Neural progenitor cell (in vitro differentiated cells): ENCODE measurements at regions not wholly inside any gene's neighbourhood (a gene's known extent, or its start where the extent isn't known, plus 50 kb on each side); places are given as distances from the start of the nearest gene placed in this dataset.
A peak's percentile ranks its signal among the peaks of the same experiment; 100 is the strongest.

ENCODE experiments used
- DNase-seq: peaks from one replicate; pipeline ENCODE4 v3.0.0-alpha.2; 2016; ENCODE audit warnings: low spot score
- H2AFZ ChIP-seq: fragments of 200-600 bp; sonication (generic); replicated peaks from 2 replicates; pipeline ENCODE4 v1.6.1; 2016; ENCODE audit warnings: antibody characterized with exemption
- H3F3A ChIP-seq: fragments of 200-600 bp; sonication (generic); 2 replicates; pipeline ENCODE4 v1.6.1; 2016; ENCODE audit warnings: antibody characterized with exemption, low read depth
- H3K27ac ChIP-seq: fragments of 200-600 bp; sonication (generic); 2 replicates; pipeline ENCODE4 v1.5.1; 2016; ENCODE audit warnings: mild to moderate bottlenecking
- H3K27me3 ChIP-seq: fragments of 200-600 bp; sonication (generic); 2 replicates; pipeline ENCODE4 v1.6.1; 2016; ENCODE audit warnings: mild to moderate bottlenecking, moderate library complexity
- H3K36me3 ChIP-seq: fragments of 200-600 bp; sonication (generic); 2 replicates; pipeline ENCODE4 v1.5.1; 2016
- H3K4me1 ChIP-seq: fragments of 200-600 bp; sonication (generic); 2 replicates; pipeline ENCODE4 v1.6.1; 2016; ENCODE audit warnings: mixed run types
- H3K4me2 ChIP-seq: fragments of 200-600 bp; sonication (generic); 2 replicates; pipeline ENCODE4 v1.6.1; 2016
- H3K4me3 ChIP-seq: fragments of 200-600 bp; sonication (generic); 2 replicates; pipeline ENCODE4 v1.5.1; 2016
- H3K79me2 ChIP-seq: fragments of 200-600 bp; sonication (generic); 2 replicates; pipeline ENCODE4 v1.6.1; 2016; ENCODE audit warnings: low read depth
- H3K9ac ChIP-seq: fragments of 200-600 bp; sonication (generic); 2 replicates; pipeline ENCODE4 v1.6.1; 2016
- H3K9me3 ChIP-seq: fragments of 200-600 bp; sonication (generic); 2 replicates; pipeline ENCODE4 v1.5.1; 2016; ENCODE audit warnings: low read depth
- H4K20me1 ChIP-seq: fragments of 200-600 bp; sonication (generic); 2 replicates; pipeline ENCODE4 v1.6.1; 2016; ENCODE audit warnings: low read depth
- H3K27ac Mint-ChIP-seq: 3 replicates; pipeline ENCODE4 v1.8.0; 2021; ENCODE audit warnings: mixed read lengths
- H3K27me3 Mint-ChIP-seq: 2 replicates; pipeline ENCODE4 v1.8.0; 2022; ENCODE audit warnings: low read depth, mild to moderate bottlenecking, inconsistent platforms, moderate library complexity, mixed read lengths; ENCODE audit not compliant: insufficient read depth
- H3K36me3 Mint-ChIP-seq: 3 replicates; pipeline ENCODE4 v1.8.0; 2021; ENCODE audit warnings: mixed read lengths
- H3K4me1 Mint-ChIP-seq: 3 replicates; pipeline ENCODE4 v1.8.0; 2021; ENCODE audit warnings: mixed read lengths
- H3K4me3 Mint-ChIP-seq: 3 replicates; pipeline ENCODE4 v1.8.0; 2021; ENCODE audit warnings: mild to moderate bottlenecking, moderate library complexity, mixed read lengths
- H3K9me3 Mint-ChIP-seq: 3 replicates; pipeline ENCODE4 v1.8.0; 2020; ENCODE audit warnings: mixed read lengths
- CTCF ChIP-seq: fragments of 200-600 bp; sonication (generic); IDR thresholded peaks from 2 replicates; pipeline ENCODE4 v1.5.1; 2017; ENCODE audit warnings: antibody characterized with exemption, mild to moderate bottlenecking
- EZH2 ChIP-seq: fragments of 200-600 bp; sonication (generic); IDR thresholded peaks from 2 replicates; pipeline ENCODE4 v1.6.1; 2017; ENCODE audit warnings: antibody characterized with exemption, mild to moderate bottlenecking, moderate library complexity
- EZH2phosphoT487 ChIP-seq: fragments of 200-600 bp; sonication (generic); IDR thresholded peaks from 2 replicates; pipeline ENCODE4 v1.6.1; 2017; ENCODE audit warnings: antibody characterized with exemption

GRCh38 chr13:44302233-44302632 lies 71.4 kb upstream of the SERP2 start:
- H3K4me1 ChIP-seq = peaks cover 26% of the 10 kb centered on the region
- Mint-ChIP-seq H3K4me3 (no peak overlapping the region), H3K27me3 (no peaks in the 10 kb centered on the region), H3K4me1 (peaks cover 36% of the 10 kb centered on the region), H3K27ac (no peak overlapping the region), H3K9me3 (no peaks in the 10 kb centered on the region), H3K36me3 (no peaks in the 10 kb centered on the region)
- no peak for DNase-seq
- H3K36me3 ChIP-seq = no peaks in the 10 kb centered on the region
- H3K9ac ChIP-seq = no peak overlapping the region
- H4K20me1 ChIP-seq = no peaks in the 10 kb centered on the region
- peaks cover 21% of the 10 kb centered on the region for H3F3A ChIP-seq
- H2AFZ ChIP-seq = no peak overlapping the region
- no peaks in the 10 kb centered on the region for H3K79me2 ChIP-seq
- no peaks in the 10 kb centered on the region for H3K9me3 ChIP-seq
- no peak overlapping the region for H3K27ac ChIP-seq
- no peak overlapping the region for H3K4me2 ChIP-seq
- no peak overlapping the region for H3K4me3 ChIP-seq
- TF ChIP-seq EZH2phosphoT487 = no peak
- no peaks in the 10 kb centered on the region for H3K27me3 ChIP-seq

DNA sequence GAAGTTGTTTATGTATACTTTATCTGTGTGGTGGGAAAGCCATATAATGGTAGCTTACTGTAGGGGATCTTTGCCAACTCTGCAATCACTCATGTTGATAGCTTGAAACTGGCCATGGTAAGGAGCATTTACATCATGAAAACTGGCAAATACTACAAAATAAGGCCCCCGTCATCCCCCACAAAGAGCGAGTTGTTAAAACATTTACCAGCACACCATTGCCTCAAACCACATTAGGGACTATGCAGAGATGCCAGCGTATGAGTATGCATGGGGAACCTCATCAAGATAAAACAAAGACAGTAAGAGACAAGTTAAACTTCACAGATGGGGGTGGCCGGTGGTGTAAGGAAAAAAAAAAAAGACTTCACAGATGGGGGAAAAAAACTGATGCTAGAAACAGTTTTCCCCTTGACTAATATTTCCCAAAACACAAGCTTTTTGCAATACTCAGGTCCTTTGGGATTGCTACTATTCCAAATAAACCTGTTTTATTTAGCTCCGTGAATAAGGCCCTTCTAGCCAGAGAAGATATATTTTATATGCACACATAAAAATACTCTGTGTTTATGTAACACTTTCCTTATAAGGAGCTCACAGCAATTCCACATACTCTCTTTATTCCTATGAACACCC lies 70.6 kb upstream of the SERP2 start:
- H3F3A ChIP-seq = peaks cover 21% of the 10 kb centered on the region
- TF ChIP-seq EZH2 = no peak
- TF ChIP-seq EZH2phosphoT487 = no peak
- TF ChIP-seq CTCF = no peak
- H3K27me3 Mint-ChIP-seq = no peaks in the 10 kb centered on the region
- no peaks in the 10 kb centered on the region for H3K9me3 ChIP-seq
- no peak overlapping the region for H3K4me3 Mint-ChIP-seq
- H2AFZ ChIP-seq = no peak overlapping the region
- no peak for DNase-seq
- no peaks in the 10 kb centered on the region for H3K36me3 Mint-ChIP-seq
- H3K4me3 ChIP-seq = no peak overlapping the region
- H3K4me2 ChIP-seq = no peak overlapping the region
- H3K9ac ChIP-seq = no peak overlapping the region
- peaks cover 42% of the 10 kb centered on the region for H3K4me1 Mint-ChIP-seq
- no peaks in the 10 kb centered on the region for H3K36me3 ChIP-seq
- peaks cover 7% of the 10 kb centered on the region for H3K27me3 ChIP-seq
- H3K27ac ChIP-seq = no peak overlapping the region
- H3K9me3 Mint-ChIP-seq = no peaks in the 10 kb centered on the region
- H3K27ac Mint-ChIP-seq = no peak overlapping the region
- peaks cover 30% of the 10 kb centered on the region for H3K4me1 ChIP-seq
- H4K20me1 ChIP-seq = no peaks in the 10 kb centered on the region
- no peaks in the 10 kb centered on the region for H3K79me2 ChIP-seq

GRCh38 chr13:44303681-44304432 lies 69.8 kb upstream of the SERP2 start:
- H2AFZ ChIP-seq = no peak overlapping the region
- Mint-ChIP-seq H3K27ac (peak overlapping the region; percentile 21), H3K27me3 (no peaks in the 10 kb centered on the region), H3K4me3 (no peak overlapping the region), H3K4me1 (peaks cover 42% of the 10 kb centered on the region), H3K36me3 (no peaks in the 10 kb centered on the region), H3K9me3 (peaks cover 2% of the 10 kb centered on the region)
- TF ChIP-seq CTCF (no peak), EZH2phosphoT487 (no peak), EZH2 (no peak)
- DNase-seq = no peak
- no peak overlapping the region for H3K27ac ChIP-seq
- H3K4me1 ChIP-seq = peaks cover 30% of the 10 kb centered on the region
- peaks cover 21% of the 10 kb centered on the region for H3F3A ChIP-seq
- H3K79me2 ChIP-seq = no peaks in the 10 kb centered on the region
- no peak overlapping the region for H3K9ac ChIP-seq
- H4K20me1 ChIP-seq = no peaks in the 10 kb centered on the region
- H3K4me3 ChIP-seq = no peak overlapping the region
- no peaks in the 10 kb centered on the region for H3K9me3 ChIP-seq
- H3K4me2 ChIP-seq = no peak overlapping the region
- H3K36me3 ChIP-seq = no peaks in the 10 kb centered on the region
- peaks cover 15% of the 10 kb centered on the region for H3K27me3 ChIP-seq

DNA sequence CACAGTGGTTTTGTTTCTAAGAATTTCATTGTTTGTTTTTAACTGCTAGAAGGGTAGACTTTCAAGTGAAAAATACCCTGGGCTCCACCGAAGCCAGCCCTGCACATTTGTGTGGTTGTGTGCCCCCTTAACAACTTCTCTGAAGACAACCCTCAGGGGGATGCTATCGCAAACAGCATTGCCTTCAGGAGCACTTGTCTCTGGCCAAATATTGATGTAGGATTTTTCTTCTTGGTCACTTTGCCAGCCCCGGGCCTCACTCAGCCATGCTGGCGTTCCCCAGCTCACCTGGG lies 69.2 kb upstream of the SERP2 start:
- no peak overlapping the region for H3K4me3 ChIP-seq
- H3K4me3 Mint-ChIP-seq = no peak overlapping the region
- H3K4me2 ChIP-seq = no peak overlapping the region
- peaks cover 20% of the 10 kb centered on the region for H3K27me3 ChIP-seq
- no peaks in the 10 kb centered on the region for H3K9me3 ChIP-seq
- H3F3A ChIP-seq = peaks cover 21% of the 10 kb centered on the region
- H3K36me3 Mint-ChIP-seq = no peaks in the 10 kb centered on the region
- DNase-seq = no peak
- peaks cover 30% of the 10 kb centered on the region for H3K4me1 ChIP-seq
- peaks cover 2% of the 10 kb centered on the region for H3K9me3 Mint-ChIP-seq
- H4K20me1 ChIP-seq = no peaks in the 10 kb centered on the region
- no peaks in the 10 kb centered on the region for H3K36me3 ChIP-seq
- TF ChIP-seq CTCF (no peak), EZH2 (no peak), EZH2phosphoT487 (no peak)
- H3K79me2 ChIP-seq = no peaks in the 10 kb centered on the region
- no peaks in the 10 kb centered on the region for H3K27me3 Mint-ChIP-seq
- no peak overlapping the region for H2AFZ ChIP-seq
- no peak overlapping the region for H3K27ac Mint-ChIP-seq
- H3K27ac ChIP-seq = no peak overlapping the region
- H3K9ac ChIP-seq = no peak overlapping the region
- peaks cover 42% of the 10 kb centered on the region for H3K4me1 Mint-ChIP-seq
